Endothelial cell of umbilical vein (primary cell): ENCODE measurements at regions not wholly inside any gene's neighbourhood (a gene's known extent, or its start where the extent isn't known, plus 50 kb on each side); places are given as distances from the start of the nearest gene placed in this dataset.

Experiments
- BruUV-seq: library from RNA; stranded (reverse); fragments of 400-500 nt; replicated peaks from 2 replicates; lab custom pipeline; 2021; lab: Mats Ljungman, UMichigan
- CTCF ChIA-PET: fragments of 300-600, 350-600 bp; sonication (Branson Sonifier 250); formaldehyde crosslinking; loops from one replicate; lab custom pipeline; 2021; ENCODE audit warnings: antibody characterized with exemption, inconsistent platforms; lab: Charles Lee
- POLR2A ChIA-PET: fragments of 300-600, 350-600 bp; sonication (Branson Sonifier 250); formaldehyde crosslinking; loops from one replicate; lab custom pipeline; 2021; ENCODE audit warnings: antibody characterized with exemption, inconsistent platforms; lab: Charles Lee
- DNase-seq: peaks from one replicate; pipeline ENCODE4 v3.0.0-alpha.2; 2011; ENCODE audit warnings: low read depth, low spot score
- FAIRE-seq: peaks from 2 replicates; lab custom pipeline; 2011; peaks lifted over from hg19 to GRCh38; lab: Jason Lieb, UNC
- H2AFZ ChIP-seq: 2 replicates; pipeline ENCODE4 v1.6.0; 2012; ENCODE audit warnings: low read depth, low read length, control low read depth, inconsistent platforms
- H3K27ac ChIP-seq: 2 replicates; pipeline ENCODE4 v1.5.1; 2011; ENCODE audit warnings: low read depth, mild to moderate bottlenecking, control low read depth, low read length, moderate library complexity; ENCODE audit not compliant: insufficient read depth
- H3K27me3 ChIP-seq, 2 experiments: 2 replicates each; pipeline versions ENCODE4 v1.6.0 to v1.6.1; 2011; ENCODE audit warnings: low read length in 2 of 2, mixed read lengths in 1 of 2; ENCODE audit not compliant: control insufficient read depth in 2 of 2, insufficient read depth in 2 of 2
- H3K36me3 ChIP-seq, 2 experiments: 2 replicates in 1 of 2; 3 replicates in 1 of 2; pipeline ENCODE4 v1.5.1; 2011; ENCODE audit warnings: low read length in 2 of 2, mild to moderate bottlenecking in 1 of 2, moderate library complexity in 1 of 2; ENCODE audit not compliant: control insufficient read depth in 2 of 2, insufficient read depth in 2 of 2; ENCODE audit errors: extremely low read depth in 1 of 2
- H3K4me1 ChIP-seq: 3 replicates; pipeline ENCODE4 v1.5.1; 2011; ENCODE audit warnings: mild to moderate bottlenecking, low read length; ENCODE audit not compliant: control insufficient read depth, insufficient read depth; ENCODE audit errors: extremely low read depth
- H3K4me2 ChIP-seq: 2 replicates; pipeline ENCODE4 v1.6.1; 2011; ENCODE audit warnings: low read length, control low read depth, mixed read lengths; ENCODE audit not compliant: insufficient read depth
- H3K4me3 ChIP-seq, 3 experiments: fragments of 200-600 bp in 1 of 3; sonication (generic), shearing (Covaris generic) in 1 of 3; replicated peaks in 1 of 3; 2 replicates each; pipeline ENCODE4 v1.5.1; 2011 to 2016; ENCODE audit warnings: control low read depth in 3 of 3, low read length in 3 of 3, mild to moderate bottlenecking in 2 of 3, inconsistent platforms in 1 of 3, low read depth in 1 of 3, moderate library complexity in 1 of 3; ENCODE audit not compliant: insufficient read depth in 1 of 3
- H3K79me2 ChIP-seq: 2 replicates; pipeline ENCODE4 v1.6.0; 2012; ENCODE audit warnings: low read length, inconsistent platforms; ENCODE audit not compliant: control insufficient read depth, insufficient read depth
- H3K9ac ChIP-seq: replicated peaks from 2 replicates; pipeline ENCODE3; 2011; ENCODE audit warnings: low read length, control low read depth; ENCODE audit not compliant: insufficient read depth; ENCODE audit errors: extremely low read depth
- H3K9me1 ChIP-seq: replicated peaks from 3 replicates; pipeline ENCODE4 v1.6.0; 2011; ENCODE audit warnings: mild to moderate bottlenecking, low read length; ENCODE audit not compliant: control insufficient read depth, insufficient read depth; ENCODE audit errors: extremely low read depth
- H3K9me3 ChIP-seq: replicated peaks from 2 replicates; pipeline ENCODE4 v1.5.1; 2012; ENCODE audit warnings: low read length, inconsistent platforms; ENCODE audit not compliant: control insufficient read depth, insufficient read depth
- H4K20me1 ChIP-seq: replicated peaks from 2 replicates; pipeline ENCODE3; 2011; ENCODE audit warnings: mild to moderate bottlenecking, low read length; ENCODE audit not compliant: control insufficient read depth, insufficient read depth; ENCODE audit errors: extremely low read depth
- EZH2 ChIP-seq: IDR thresholded peaks from 2 replicates; pipeline ENCODE4 v1.6.1; 2012; ENCODE audit warnings: borderline replicate concordance, low read depth, mild to moderate bottlenecking, moderate library complexity, low read length, inconsistent platforms; ENCODE audit not compliant: severe bottlenecking
- FOS ChIP-seq: IDR thresholded peaks from 2 replicates; pipeline ENCODE4 v1.6.1; 2011; ENCODE audit warnings: mild to moderate bottlenecking, low read length, moderate library complexity, borderline replicate concordance; ENCODE audit not compliant: insufficient read depth
- GATA2 ChIP-seq: IDR thresholded peaks from 2 replicates; pipeline ENCODE4 v1.7.0; 2011; ENCODE audit warnings: low read depth, mild to moderate bottlenecking, moderate library complexity, mixed read lengths, low read length; ENCODE audit not compliant: insufficient read length, insufficient read depth
- JUN ChIP-seq: IDR thresholded peaks from 2 replicates; pipeline ENCODE4 v1.6.1; 2011; ENCODE audit warnings: borderline replicate concordance, low read depth; ENCODE audit not compliant: insufficient read length, insufficient read depth
- MYC ChIP-seq: IDR thresholded peaks from one replicate; pipeline ENCODE4 v1.6.1; 2011; ENCODE audit warnings: mild to moderate bottlenecking, low read depth, low read length
- POLR2A ChIP-seq: IDR thresholded peaks from 2 replicates; pipeline ENCODE4 v1.6.1; 2012; ENCODE audit warnings: low read depth, mild to moderate bottlenecking, control low read depth, low read length
- POLR2AphosphoS5 ChIP-seq: IDR thresholded peaks from 2 replicates; pipeline ENCODE4 v1.6.1; 2012; ENCODE audit warnings: low read depth, mild to moderate bottlenecking, control low read depth, low read length, moderate library complexity; ENCODE audit not compliant: insufficient read depth
- dilution Hi-C: fragments of 300-500 bp; cut with MboI; formaldehyde crosslinking; loops from one replicate; pipeline ENCODE4 v1.15.0; 2019; ENCODE audit warnings: low sequenced_read_pairs; ENCODE audit not compliant: extremely low pct_ligation_motif_present
- intact Hi-C: fragments of 100-400 bp; cut with micrococcal nuclease; formaldehyde crosslinking; loops from one replicate; pipeline ENCODE4 v1.10.0; 2022
- TF ChIP-seq, protein P1 (sequence below), 2 donors: IDR thresholded peaks; 1 replicate in 1 of 2; 2 replicates in 1 of 2; pipeline ENCODE4 v1.5.1; 2011; ENCODE audit warnings: low read length in 2 of 2, mild to moderate bottlenecking in 2 of 2, moderate library complexity in 2 of 2, control low read depth in 1 of 2, inconsistent platforms in 1 of 2, low read depth in 1 of 2; ENCODE audit not compliant: insufficient read depth in 1 of 2; ENCODE audit errors: extremely low read depth in 1 of 2
- TF ChIP-seq, protein P2 (sequence below): IDR thresholded peaks from 2 replicates; pipeline ENCODE4 v1.6.1; 2011; ENCODE audit not compliant: insufficient read depth, insufficient read length

DNA sequence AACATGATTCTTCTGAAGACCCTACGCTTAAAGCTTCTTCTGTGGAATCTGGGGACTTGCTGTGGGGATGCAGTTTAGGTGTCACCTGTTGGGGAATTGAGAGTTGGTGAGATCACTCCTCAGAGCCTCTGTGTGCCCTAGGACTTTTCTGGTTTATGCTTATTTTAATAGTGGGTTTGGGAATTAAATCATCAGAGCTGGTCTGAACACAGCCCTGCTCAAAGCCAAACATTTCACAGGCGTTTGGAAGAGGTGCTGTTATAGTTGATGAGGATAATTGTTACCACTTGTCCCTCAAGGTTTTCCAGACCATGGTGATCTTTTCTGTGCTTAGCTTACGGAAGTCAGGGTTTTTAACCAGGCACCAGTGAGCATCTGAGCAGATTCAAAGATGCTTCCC is 106.1 kb downstream of the EBLN1 start:
- no peaks in the 10 kb centered on the region for H3K9me3 ChIP-seq
- H3K4me1 ChIP-seq, result no peaks in the 10 kb centered on the region
- H3K4me2 ChIP-seq, result no peak overlapping the region
- FAIRE-seq (no peak), DNase-seq (no peak)
- H4K20me1 ChIP-seq, result no peaks in the 10 kb centered on the region
- no peaks in the 10 kb centered on the region for H3K36me3 ChIP-seq
- H3K27ac ChIP-seq, result no peak overlapping the region
- intact Hi-C loops, result no loop called here
- no peaks in the 10 kb centered on the region for H3K27me3 ChIP-seq
- H3K4me3 ChIP-seq, result no peak overlapping the region
- no peaks in the 10 kb centered on the region for H3K79me2 ChIP-seq
- H3K9ac ChIP-seq, result no peak overlapping the region
- no peak for TF ChIP-seq JUN
- no peak for TF ChIP-seq POLR2AphosphoS5
- TF ChIP-seq POLR2A, result no peak
- TF ChIP-seq EZH2, result no peak
- no peak for TF ChIP-seq MYC
- TF ChIP-seq, protein P1, sequence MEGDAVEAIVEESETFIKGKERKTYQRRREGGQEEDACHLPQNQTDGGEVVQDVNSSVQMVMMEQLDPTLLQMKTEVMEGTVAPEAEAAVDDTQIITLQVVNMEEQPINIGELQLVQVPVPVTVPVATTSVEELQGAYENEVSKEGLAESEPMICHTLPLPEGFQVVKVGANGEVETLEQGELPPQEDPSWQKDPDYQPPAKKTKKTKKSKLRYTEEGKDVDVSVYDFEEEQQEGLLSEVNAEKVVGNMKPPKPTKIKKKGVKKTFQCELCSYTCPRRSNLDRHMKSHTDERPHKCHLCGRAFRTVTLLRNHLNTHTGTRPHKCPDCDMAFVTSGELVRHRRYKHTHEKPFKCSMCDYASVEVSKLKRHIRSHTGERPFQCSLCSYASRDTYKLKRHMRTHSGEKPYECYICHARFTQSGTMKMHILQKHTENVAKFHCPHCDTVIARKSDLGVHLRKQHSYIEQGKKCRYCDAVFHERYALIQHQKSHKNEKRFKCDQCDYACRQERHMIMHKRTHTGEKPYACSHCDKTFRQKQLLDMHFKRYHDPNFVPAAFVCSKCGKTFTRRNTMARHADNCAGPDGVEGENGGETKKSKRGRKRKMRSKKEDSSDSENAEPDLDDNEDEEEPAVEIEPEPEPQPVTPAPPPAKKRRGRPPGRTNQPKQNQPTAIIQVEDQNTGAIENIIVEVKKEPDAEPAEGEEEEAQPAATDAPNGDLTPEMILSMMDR (IDR thresholded peaks at IDR 0.05; ENCODE audit: extremely low read depth in 1 of 2, insufficient read depth in 1 of 2, low read depth in 1 of 2, low read length in 2 of 2), result no peak
- TF ChIP-seq FOS, result no peak
- TF ChIP-seq, protein P2, sequence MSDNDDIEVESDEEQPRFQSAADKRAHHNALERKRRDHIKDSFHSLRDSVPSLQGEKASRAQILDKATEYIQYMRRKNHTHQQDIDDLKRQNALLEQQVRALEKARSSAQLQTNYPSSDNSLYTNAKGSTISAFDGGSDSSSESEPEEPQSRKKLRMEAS, result no peak
- no peak for TF ChIP-seq GATA2
- BruUV-seq, result no TSS peak
- dilution Hi-C loops, result no loop called here
- CTCF ChIA-PET, result no interaction called here
- no peaks in the 10 kb centered on the region for H3K9me1 ChIP-seq
- no peak overlapping the region for H2AFZ ChIP-seq
- POLR2A ChIA-PET, result no interaction called here
